ENCODE measurements at regions not wholly inside any gene's neighbourhood (a gene's known extent, or its start where the extent isn't known, plus 50 kb on each side); places are given as distances from the start of the nearest gene placed in this dataset.

DNA sequence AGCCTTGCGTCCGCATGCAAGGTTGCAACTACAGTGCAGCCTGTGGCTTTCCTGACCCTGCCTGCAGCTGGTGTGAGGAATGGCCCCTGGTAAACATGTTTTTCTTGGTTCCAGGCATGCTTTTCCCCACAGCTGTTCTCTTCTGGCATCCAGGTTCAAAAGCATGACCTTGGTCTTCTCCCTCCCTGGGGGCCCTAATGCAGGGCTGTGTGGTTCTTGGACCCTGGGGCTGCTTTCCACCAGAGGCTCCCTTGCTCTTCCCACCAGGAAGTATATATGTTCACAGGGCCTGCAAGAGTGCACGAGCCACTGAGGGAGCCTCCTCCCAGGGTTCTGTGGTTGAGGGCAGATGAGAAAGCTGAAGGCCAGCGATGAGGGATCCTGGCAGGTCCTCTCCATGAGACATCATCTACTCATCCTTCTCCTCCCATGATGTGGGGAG lies 125.9 kb downstream of the BCL2L11 start:
- TF ChIP-seq, protein P1, sequence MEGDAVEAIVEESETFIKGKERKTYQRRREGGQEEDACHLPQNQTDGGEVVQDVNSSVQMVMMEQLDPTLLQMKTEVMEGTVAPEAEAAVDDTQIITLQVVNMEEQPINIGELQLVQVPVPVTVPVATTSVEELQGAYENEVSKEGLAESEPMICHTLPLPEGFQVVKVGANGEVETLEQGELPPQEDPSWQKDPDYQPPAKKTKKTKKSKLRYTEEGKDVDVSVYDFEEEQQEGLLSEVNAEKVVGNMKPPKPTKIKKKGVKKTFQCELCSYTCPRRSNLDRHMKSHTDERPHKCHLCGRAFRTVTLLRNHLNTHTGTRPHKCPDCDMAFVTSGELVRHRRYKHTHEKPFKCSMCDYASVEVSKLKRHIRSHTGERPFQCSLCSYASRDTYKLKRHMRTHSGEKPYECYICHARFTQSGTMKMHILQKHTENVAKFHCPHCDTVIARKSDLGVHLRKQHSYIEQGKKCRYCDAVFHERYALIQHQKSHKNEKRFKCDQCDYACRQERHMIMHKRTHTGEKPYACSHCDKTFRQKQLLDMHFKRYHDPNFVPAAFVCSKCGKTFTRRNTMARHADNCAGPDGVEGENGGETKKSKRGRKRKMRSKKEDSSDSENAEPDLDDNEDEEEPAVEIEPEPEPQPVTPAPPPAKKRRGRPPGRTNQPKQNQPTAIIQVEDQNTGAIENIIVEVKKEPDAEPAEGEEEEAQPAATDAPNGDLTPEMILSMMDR (IDR thresholded peaks at IDR 0.05), result no peak
- TF ChIP-seq POLR2A (IDR thresholded peaks at IDR 0.05), result no peak

All from thyroid gland (tissue), 4 donors.